K562 (cell line): ENCODE measurements at regions not wholly inside any gene's neighbourhood (a gene's known extent, or its start where the extent isn't known, plus 50 kb on each side); places are given as distances from the start of the nearest gene placed in this dataset.

Experiments used
- AFF1 ChIP-seq, 2 experiments: fragments of 450-650 bp; IDR thresholded peaks; 2 replicates each; pipeline ENCODE4 v1.6.1; 2018; ENCODE audit warnings: mild to moderate bottlenecking in 2 of 2, low read depth in 1 of 2; ENCODE audit not compliant: partially characterized antibody in 2 of 2
- BRCA1 ChIP-seq, 2 experiments: fragments of 450-650 bp in 1 of 2; sonication (generic) in 1 of 2; formaldehyde crosslinking in 1 of 2; IDR thresholded peaks; 2 replicates each; pipeline versions ENCODE4 v1.5.0 to v1.6.1; 2017 to 2020; ENCODE audit warnings: mild to moderate bottlenecking in 1 of 2, missing genetic modification reagents in 1 of 2
- BRD4 ChIP-seq: fragments of 200-600 bp; sonication (generic); IDR thresholded peaks from 2 replicates; pipeline ENCODE4 v1.6.1; 2017; ENCODE audit warnings: inconsistent platforms
- CTCF ChIP-seq, 3 experiments: IDR thresholded peaks in 2 of 3; conservative IDR thresholded peaks in 1 of 3; 2 replicates each; pipeline ENCODE4 v1.5.1; 2011 to 2012; ENCODE audit warnings: low read length in 3 of 3, mild to moderate bottlenecking in 3 of 3, control low read depth in 2 of 3, improper control_type of control experiment in 1 of 3, inconsistent platforms in 1 of 3, low read depth in 1 of 3, mixed read lengths in 1 of 3, moderate library complexity in 1 of 3; ENCODE audit not compliant: insufficient read depth in 2 of 3
- GTF2B ChIP-seq: IDR thresholded peaks from 2 replicates; pipeline ENCODE4 v1.6.1; 2011; ENCODE audit not compliant: insufficient read length; ENCODE audit errors: extremely low read depth
- NR0B1 ChIP-seq: fragments of 450-650 bp; IDR thresholded peaks from one replicate; pipeline ENCODE4 v1.6.1; 2018; ENCODE audit warnings: mild to moderate bottlenecking, moderate library complexity; ENCODE audit not compliant: partially characterized antibody
- POLR2A ChIP-seq: fragments of 450-650 bp; conservative IDR thresholded peaks from 2 replicates; pipeline ENCODE4 v1.6.1; 2016
- RAD51 ChIP-seq: fragments of 450-650 bp; IDR thresholded peaks from 2 replicates; pipeline ENCODE4 v1.7.1; 2016; ENCODE audit warnings: low read depth, mild to moderate bottlenecking, borderline replicate concordance
- RBBP5 ChIP-seq: fragments of 200-600 bp; sonication (generic); IDR thresholded peaks from 2 replicates; pipeline ENCODE4 v1.6.1; 2012; ENCODE audit warnings: borderline replicate concordance, mild to moderate bottlenecking, low read length, control low read depth, inconsistent platforms; ENCODE audit not compliant: insufficient read depth, poor library complexity, severe bottlenecking
- TAF1 ChIP-seq: IDR thresholded peaks from 2 replicates; pipeline ENCODE4 v1.6.1; 2011; ENCODE audit warnings: mild to moderate bottlenecking, low read length, moderate library complexity; ENCODE audit not compliant: insufficient read depth, control insufficient read depth, severe bottlenecking; ENCODE audit errors: extremely low read depth
- ZNF431 ChIP-seq: sonication (generic); formaldehyde crosslinking; IDR thresholded peaks from 2 replicates; pipeline ENCODE4 v1.8.0; 2022; ENCODE audit warnings: mild to moderate bottlenecking, missing genetic modification reagents

- TF ChIP-seq TAF1, result no peak
- TF ChIP-seq NR0B1, result no peak
- TF ChIP-seq RAD51, result no peak
- TF ChIP-seq RBBP5, result no peak
- TF ChIP-seq BRD4, result no peak
- no peak for TF ChIP-seq GTF2B
- TF ChIP-seq ZNF431 (CRISPR knock-in tag), result no peak
- no peak for TF ChIP-seq AFF1 (IDR thresholded peaks at IDR 0.05; ENCODE audit: low read depth in 1 of 2, partially characterized antibody in 2 of 2)
- TF ChIP-seq POLR2A, result no peak
- TF ChIP-seq BRCA1 (IDR thresholded peaks at IDR 0.05), result no peak
- TF ChIP-seq BRCA1 (CRISPR knock-in tag; IDR thresholded peaks at IDR 0.05), result no peak
- no peak for TF ChIP-seq CTCF (IDR thresholded peaks at IDR 0.05 in 2 of 3, conservative IDR thresholded peaks at IDR 0.05 in 1 of 3; ENCODE audit: insufficient read depth in 2 of 3, low read depth in 1 of 3, low read length in 3 of 3)
Measured at GRCh38 chr6:55034752-55035151, 139.6 kb upstream of the HCRTR2 start.
